ENCODE measurements at regions not wholly inside any gene's neighbourhood (a gene's known extent, or its start where the extent isn't known, plus 50 kb on each side); places are given as distances from the start of the nearest gene placed in this dataset.

DNA sequence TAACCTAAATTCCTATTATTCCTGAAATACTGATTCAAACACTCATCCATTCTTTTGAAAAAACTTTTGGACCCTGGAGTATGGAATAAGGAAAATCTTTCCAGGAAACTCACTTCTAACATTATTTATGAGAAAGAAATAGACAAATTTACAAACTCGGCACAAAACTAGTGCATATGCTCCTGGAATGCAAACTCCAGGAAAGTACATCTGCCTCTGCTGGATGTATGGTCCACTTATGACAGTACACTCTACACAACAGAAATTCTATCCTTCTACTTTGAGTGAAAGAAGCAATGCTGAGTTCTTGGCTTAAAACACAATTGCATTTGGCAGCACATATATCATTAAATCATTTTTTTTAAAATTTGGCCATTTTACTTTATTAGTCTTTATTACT, 700.5 kb upstream of the STXBP6 start:
- no peak for TF ChIP-seq EZH2 (IDR thresholded peaks at IDR 0.05; ENCODE audit: borderline replicate concordance, low read depth, low read length, poor library complexity, severe bottlenecking)
- TF ChIP-seq, protein P1, sequence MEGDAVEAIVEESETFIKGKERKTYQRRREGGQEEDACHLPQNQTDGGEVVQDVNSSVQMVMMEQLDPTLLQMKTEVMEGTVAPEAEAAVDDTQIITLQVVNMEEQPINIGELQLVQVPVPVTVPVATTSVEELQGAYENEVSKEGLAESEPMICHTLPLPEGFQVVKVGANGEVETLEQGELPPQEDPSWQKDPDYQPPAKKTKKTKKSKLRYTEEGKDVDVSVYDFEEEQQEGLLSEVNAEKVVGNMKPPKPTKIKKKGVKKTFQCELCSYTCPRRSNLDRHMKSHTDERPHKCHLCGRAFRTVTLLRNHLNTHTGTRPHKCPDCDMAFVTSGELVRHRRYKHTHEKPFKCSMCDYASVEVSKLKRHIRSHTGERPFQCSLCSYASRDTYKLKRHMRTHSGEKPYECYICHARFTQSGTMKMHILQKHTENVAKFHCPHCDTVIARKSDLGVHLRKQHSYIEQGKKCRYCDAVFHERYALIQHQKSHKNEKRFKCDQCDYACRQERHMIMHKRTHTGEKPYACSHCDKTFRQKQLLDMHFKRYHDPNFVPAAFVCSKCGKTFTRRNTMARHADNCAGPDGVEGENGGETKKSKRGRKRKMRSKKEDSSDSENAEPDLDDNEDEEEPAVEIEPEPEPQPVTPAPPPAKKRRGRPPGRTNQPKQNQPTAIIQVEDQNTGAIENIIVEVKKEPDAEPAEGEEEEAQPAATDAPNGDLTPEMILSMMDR (conservative IDR thresholded peaks at IDR 0.05; ENCODE audit: low read depth, low read length): no peak
- Histone ChIP-seq H3K27ac (ENCODE audit: low read depth, low read length, poor library complexity, severe bottlenecking) (no peak overlapping the region), H3K27me3 (replicated peaks; ENCODE audit: insufficient read depth, low read depth, low read length, poor library complexity) (no peaks in the 10 kb centered on the region), H3K4me1 (ENCODE audit: insufficient read depth, low read length, poor library complexity, severe bottlenecking) (no peaks in the 10 kb centered on the region), H3K9me3 (ENCODE audit: low read depth, low read length, poor library complexity, severe bottlenecking) (no peaks in the 10 kb centered on the region), H3K4me3 (ENCODE audit: low read depth, low read length, poor library complexity, severe bottlenecking) (no peak overlapping the region), H3K36me3 (ENCODE audit: insufficient read depth, low read length, poor library complexity, severe bottlenecking) (no peaks in the 10 kb centered on the region)
- ChIA-PET CTCF (no interaction called here), POLR2A (ENCODE audit: low non-redundant PET) (no interaction called here)
- no TSS peak for BruUV-seq (replicated peaks)
- DNase-seq (ENCODE audit: low spot score): no peak
- intact Hi-C loops (cut with micrococcal nuclease; ENCODE audit: unreplicated experiment): no loop called here

Data from A673 (cell line).